Activated CD4-positive, alpha-beta T cell treated with anti-CD3 and anti-CD28 coated beads for 4 hours (primary cell): ENCODE measurements at regions not wholly inside any gene's neighbourhood (a gene's known extent, or its start where the extent isn't known, plus 50 kb on each side); places are given as distances from the start of the nearest gene placed in this dataset.
"Not testable (repeated sequence)": the region's sequence is repeated elsewhere in the genome, so short reads cannot be mapped to it uniquely, and the experiment has no call there.

ENCODE experiments used
- DNase-seq, 2 donors: peaks; one replicate each; pipeline ENCODE4 v3.0.0-alpha.2; 2020

DNA sequence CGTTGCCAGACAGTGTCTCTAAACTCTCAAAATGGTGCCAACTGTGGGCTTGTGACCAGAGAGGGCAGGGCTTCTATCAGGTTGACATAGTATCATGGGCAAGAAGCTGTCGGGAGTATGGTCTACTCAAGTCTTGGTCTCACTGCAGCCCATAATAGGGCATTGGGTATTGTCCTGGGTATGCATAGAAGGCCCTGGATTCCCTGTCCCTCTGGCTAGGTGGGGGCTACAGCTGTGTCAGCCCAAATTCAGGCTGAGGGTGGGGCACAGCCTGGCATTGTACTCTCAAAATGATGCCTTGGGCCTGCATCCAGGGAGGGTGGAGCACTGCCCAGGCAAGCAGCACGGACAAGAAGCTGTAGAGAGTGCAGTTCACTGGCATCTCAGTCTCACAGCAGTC, 408.8 kb upstream of the MAN1A1 start:
- no peak for DNase-seq

DNA sequence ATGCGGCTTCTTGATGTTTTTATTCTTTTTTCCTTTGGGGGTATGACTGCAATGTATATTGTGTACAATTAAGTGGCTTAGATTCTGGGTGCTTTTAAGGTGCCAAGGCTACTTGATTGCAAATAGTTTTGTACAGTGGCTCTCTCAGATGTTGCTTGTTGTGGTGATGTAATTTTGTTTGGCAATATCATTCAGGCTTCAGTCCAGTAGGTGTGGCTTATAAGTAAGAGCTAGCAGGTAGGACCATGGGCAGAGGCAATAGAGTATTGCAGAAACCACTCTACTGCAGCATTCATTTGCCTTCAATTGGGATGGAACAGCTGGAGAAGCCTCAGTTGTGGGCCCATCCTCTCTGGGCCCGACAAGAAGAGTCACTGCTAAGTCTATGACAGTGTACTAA, 407.9 kb upstream of the MAN1A1 start:
- DNase-seq = no peak

DNA sequence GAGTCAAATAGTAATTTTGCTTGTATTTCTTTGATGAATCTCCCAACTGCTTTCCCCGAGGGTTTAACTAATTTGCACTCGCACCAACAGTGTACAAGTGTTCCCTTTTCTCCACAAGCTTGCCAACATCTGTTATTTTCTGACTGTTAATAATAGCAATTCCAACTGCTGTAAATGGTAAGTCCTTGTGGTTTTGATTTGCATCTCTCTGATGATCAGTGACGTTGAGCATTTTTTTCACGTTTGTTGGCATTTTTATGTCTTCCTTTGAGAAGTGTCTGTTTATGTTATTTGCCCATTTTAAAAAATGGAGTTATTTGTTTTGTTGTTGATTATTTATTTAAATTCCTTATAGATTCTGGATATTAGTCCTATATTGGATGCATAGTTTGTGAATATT, 399.8 kb upstream of the MAN1A1 start:
- no peak for DNase-seq

DNA sequence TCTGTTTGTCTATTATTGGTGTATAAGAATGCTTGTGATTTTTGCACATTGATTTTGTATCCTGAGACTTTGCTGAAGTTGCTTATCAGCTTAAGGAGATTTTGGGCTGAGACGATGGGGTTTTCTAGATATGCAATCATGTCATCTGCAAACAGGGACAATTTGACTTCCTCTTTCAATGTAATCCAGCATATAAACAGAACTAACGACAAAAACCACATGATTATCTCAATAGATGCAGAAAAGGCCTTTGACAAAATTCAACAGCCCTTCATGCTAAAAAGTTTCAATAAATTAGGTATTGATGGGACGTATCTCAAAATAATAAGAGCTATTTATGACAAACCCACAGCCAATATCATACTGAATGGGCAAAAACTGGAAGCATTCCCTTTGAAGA, 399.0 kb upstream of the MAN1A1 start:
- DNase-seq = not testable (repeated sequence)

DNA sequence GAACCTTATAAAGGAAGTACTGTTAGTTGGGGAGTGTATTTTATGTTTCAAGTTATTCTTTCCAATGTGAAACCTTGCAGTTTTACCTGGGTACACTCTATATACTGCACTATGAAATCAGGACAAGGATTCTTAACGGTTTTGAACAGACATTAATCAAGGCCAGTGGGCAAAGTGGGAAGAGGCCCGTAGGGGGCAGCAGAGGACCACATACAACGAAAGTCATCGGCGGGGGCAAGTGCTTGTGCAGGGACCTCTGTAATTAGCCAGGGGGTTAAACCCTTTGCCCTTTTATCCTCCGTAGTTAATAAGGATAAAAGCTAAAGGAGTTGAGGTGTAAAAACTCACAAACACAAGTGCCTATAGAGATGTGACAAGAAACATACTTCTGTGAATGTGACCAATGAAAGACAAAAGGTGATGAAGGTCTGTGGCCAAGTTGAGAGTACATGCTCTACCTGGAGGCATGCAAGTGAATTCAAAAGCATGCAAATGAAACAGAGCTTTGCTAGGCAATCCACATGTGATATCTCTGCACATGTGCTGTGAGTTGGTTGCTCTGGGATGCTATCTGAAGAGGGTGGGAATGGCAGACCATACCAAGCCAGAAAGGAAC, 392.7 kb upstream of the MAN1A1 start:
- DNase-seq = peak; percentile 11 to 38

DNA sequence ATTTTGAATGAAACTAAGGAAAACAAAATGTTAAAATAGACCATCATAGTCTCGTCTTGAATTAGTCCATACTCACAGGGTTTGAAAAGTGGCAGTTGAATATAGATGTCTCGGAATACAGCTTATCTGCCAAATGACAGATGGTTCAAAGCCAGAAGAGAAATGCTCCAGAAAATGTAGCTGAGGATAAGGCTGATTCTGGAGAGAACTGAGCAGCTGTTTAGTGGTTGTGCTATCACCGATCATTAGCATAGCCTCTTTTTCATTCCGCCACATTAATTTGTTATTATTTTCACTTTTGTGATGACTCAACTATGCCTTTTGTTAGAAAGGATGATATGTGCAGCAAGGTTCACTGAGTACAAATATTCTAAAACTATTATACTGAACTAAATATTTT, 390.2 kb upstream of the MAN1A1 start:
- DNase-seq = no peak

DNA sequence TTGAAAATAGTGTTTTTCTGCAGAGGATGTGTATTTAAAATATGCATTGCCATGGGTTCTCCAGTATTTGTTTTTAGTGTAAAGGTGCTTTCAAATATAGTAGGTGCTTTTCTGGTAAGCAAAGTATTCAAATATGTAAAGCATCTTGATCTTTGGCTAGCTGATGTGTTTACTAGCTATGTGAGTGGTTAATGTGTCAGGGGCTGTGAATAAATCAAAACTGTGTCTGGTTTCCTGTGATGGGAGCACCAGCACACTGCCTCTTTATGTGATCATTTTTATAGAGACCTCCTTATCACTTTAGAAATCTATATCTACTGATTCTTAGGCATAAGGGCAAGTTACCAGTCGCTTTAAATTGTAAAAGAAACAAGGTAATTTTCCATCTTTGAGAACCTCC, 388.9 kb upstream of the MAN1A1 start:
- no peak for DNase-seq

DNA sequence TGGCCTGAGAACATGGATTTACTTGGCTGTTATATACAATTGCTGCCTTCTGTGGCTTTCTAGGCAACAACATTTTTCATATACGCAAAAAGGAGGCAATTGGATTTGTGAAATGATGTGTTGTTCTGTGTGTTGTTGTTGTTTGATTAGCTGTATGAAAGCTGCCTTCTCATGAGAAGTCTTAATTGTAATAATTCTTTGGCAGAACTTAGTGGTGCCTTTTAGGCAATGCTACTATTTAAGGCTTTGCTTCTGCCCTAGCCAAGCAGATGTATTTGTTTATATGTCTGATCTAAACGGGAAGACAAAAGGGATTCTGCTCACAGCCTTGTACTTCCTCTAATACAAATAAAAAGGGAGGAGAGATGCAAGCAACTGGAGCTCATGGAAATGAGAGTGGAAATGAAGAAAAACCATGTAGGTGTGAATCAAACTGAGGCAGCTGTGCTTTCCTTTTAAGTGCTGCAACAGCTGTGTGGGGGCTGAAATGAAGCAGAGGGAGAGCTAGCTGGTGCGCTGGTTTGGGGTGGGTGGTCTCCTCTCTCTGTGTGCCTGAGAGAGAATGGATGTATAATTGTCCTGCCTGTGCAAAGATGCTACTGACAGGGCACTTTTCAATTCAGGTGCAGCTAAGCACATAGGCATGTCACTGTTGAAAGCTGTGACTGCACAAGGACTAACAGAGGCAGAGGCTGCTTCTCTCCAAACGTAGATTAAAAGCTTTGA, 386.9 kb upstream of the MAN1A1 start:
- no peak for DNase-seq

DNA sequence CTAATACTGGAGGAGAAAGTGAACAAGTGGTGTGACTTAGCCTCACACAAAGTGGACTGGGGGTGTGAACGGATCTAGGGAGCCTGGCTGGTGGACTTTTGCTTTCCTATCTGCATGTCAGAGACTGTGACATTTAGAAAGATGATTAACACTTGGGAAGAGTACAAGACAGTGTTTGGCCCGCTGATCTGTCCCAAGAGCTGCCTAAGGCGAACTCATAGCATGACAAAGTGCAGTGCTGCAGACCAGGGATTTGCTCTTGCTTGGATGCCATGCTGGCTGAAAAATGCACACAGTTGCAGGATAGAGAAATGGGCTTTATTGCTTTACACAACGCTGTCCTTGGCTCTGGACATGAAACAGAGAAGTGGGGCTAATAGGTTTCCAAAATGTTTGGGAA, 386.0 kb upstream of the MAN1A1 start:
- DNase-seq = no peak

DNA sequence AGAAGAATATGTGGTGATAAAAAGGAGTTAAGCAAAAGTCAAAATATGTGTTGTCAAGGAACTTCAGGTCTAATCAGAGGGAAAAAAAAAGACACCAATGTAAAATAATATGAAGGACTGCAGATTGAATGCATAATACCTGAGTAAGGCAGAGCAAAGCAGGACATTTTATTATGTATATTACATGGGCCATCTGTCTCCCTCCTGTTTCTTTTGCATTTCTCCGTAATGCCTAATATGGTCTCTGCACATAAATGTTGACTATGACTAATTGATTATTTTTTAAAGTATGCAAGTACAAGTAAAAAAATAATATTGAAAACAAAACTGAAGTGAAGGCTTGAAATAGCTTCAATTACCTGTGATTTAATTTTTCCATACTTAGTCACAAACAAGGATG, 384.7 kb upstream of the MAN1A1 start:
- DNase-seq = no peak

DNA sequence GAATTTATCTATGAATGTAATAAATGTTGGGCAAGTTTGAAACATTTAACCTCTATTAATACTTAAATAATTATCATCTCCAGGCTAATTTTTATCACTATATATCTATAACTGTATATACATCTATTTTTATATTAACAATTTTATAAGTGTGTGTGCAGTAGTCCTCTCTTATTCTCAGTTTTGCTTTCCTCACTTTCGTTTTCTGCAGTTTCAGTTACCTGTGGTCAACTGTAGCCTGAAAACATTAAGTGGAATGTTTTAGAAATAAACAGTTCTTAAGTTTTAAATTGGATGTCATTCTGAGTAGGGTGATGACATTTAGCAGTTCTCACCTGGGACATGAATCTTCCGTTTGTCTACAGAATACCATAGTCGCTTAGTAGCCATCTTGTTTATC, 379.4 kb upstream of the MAN1A1 start:
- no peak for DNase-seq

DNA sequence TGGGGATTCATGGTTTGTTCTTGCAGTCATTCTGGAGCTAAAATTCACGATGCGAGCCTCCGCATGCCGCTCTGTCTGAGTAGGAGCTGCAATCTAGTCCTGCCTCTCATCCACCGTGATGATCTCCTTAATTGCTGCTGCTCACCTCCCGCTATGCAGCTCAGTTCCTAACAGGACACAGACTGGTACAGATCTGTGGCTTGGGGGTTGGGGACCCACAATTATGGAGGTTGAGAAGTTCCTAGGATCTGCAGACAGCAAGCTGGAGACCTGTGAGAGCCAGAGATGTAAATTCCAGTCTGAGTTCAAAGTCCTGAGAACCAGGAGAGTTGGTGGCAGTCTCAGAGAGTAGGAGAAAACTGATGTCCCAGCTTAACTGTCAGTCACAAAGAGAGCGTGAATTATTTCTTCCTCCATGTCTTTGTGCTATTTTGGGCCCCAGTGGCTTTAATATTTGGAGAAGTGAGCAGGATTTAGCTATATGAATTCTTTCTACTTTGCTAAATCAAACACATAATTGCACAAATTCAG, 378.7 kb upstream of the MAN1A1 start:
- DNase-seq = no peak

DNA sequence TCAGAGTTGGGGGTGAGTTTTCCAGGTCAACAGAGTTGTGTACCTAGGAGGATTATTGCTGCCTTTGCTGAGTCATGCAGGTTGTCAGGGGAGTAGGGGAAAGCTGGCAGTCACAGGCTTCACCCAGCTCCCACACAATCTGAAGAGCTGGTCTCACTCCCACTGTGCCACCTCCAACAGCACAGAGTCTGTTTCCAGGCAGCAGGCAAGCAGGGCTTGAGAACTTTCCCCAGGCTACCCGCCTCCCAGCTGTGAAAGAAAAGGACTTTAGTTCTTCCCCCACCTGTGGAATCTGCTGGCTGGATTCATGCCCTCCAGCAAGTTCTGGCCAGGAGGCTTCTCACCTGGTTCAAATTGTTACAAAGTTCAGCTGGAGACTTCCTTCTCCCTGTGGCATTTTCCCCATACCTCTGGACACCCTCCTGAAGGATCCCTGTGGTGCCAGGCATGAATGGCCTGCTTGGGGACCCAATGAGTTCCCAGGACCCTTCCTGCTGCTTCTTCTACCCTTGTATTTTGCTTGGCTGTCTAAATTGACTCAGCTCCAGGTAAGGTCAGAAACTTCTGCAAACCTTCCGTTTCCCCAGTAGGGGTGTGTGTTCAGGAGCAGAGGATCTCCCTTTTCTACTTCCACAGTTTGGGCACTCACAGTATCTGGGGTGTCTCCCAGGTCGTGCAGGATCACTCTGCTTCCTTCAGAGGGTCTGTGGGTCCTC, 378.1 kb upstream of the MAN1A1 start:
- DNase-seq = no peak

DNA sequence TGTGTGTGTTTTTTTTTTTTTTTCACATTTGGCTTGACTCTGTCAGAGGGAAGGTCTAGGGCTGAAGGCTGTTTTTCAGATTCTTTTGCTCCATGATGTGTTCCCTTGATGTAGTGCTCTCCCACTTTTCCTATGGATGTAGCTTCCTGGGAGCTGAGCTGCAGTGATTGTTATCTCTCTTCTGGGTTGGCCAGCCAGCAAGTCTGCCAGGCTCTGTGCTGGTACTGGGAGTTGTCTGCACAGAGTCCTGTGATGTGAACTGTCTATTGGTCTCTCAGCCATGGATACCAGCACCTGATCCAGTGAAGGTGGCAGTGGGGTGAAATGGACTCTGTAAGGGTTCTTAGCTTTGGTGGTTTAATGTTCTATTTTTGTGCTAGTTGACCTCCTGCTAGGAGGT, 377.4 kb upstream of the MAN1A1 start:
- DNase-seq = not testable (repeated sequence)

DNA sequence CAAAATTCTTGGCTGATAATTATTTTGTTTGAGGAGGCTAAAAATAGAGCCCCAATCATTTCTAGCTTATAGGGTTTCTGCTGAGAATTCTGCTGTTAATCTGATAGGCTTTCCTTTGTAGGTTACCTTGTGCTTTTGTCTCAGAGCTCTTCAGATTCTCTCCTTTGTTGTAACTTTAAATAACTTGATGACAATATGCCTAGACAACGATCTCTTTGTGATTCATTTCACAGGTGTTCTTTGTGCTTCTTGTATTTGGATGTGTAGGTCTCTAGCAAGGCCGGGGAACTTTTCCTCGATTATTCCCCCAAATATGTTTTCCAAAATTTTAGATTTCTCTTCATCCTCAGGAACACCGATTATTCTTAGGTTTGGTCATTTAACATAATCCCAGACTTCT, 376.5 kb upstream of the MAN1A1 start:
- DNase-seq = no peak

DNA sequence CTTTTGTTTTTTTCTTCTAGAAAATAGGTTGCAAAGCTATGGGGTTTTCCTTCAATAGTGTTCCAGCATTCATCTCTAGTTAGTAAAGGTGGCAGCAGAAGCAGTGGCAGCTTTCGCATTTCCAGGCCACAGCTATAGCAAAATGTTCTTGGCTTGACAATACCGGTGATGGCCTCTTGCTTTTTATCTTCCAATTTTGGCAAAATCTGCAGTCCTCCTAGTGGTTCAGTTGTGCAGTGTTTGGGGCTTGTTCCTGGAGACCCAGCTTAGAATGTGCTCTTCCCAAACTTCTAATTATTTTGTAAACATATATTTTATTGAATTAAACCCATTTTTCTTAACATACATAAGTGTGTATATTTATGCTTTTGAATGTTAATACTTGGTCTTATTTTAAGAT, 370.6 kb upstream of the MAN1A1 start:
- no peak for DNase-seq

DNA sequence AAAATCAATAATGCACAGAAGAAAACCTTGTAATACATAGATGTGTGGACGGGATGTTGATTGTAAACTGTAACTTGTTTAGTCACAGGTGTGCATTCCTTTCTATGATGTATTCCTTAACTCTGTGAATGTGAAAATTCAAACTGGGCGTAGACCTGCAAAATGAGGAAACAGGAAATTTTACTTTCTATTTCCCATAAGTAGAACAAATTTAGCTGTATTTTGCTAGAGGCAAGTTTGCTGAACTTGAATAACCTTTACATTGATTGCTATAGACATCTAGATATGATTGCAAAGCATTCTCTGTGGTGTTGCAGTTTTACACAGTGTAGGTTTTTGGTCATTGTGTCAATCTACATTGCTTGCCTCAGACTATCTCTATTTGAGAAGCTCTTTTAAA, 368.4 kb upstream of the MAN1A1 start:
- DNase-seq = no peak

DNA sequence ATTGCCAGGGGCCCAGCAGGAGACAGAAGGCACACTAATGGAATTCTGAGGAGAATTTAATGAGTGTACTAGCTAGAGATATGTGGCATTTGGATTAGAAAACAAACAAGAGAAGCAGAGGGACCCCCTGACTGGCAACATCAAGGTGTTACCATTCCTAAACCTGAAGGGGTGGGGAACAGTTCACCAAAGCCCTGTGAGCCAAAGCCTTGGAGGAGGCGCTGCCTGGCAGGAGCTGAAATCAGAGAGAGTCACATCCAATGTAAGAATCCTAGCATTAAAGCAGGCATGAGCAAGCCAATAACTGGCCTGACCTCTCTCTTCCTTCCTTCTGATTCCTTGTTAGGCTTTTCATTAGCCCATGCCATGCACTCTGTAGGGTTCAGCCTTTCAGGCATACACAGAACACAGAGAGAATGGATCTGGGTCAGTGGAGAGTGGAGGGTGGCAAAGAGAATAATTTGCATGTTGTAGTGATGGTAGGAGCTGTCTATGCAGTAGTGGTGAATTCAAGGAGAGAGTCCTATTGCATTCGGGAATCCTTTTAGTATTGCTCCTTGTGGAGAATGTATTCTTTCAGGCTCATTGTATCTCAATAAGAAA, 367.2 kb upstream of the MAN1A1 start:
- no peak for DNase-seq

DNA sequence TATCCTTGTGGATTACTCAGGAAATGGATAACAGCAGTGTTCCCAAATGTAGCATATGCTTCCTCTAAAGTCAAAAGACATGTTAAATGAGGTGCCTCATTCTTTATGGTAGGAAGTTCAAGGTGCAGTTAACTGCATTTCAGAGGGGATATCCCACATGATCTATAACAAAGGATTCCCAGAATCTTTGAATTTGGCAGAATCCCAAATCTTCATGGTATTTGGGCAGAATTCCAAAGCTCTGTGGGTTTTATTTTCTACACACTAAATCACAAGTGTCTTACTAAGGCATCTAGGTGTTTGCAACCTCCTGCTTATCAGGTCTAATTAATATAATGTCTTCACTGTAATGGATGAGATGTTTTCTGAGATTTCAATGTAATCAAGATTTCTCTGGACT, 364.3 kb upstream of the MAN1A1 start:
- no peak for DNase-seq

DNA sequence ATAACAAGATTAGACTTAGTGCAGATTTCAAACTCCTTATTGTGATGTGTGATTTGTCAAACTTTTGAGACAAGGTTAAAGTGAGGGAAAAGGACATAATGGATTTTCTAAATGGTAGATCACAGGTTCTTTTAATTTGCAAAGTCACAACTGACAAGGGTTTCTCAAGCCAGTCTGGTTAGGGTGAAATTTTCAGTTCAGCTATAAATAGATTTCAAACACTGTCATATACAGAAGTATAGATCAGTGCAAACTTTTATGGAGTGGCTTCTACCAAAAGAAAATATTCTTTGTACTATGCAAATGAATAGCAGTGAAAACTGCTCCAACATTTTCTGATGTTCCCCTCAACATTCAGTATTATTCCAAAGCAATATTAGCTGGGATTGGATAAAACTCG, 337.1 kb upstream of the MAN1A1 start:
- no peak for DNase-seq

DNA sequence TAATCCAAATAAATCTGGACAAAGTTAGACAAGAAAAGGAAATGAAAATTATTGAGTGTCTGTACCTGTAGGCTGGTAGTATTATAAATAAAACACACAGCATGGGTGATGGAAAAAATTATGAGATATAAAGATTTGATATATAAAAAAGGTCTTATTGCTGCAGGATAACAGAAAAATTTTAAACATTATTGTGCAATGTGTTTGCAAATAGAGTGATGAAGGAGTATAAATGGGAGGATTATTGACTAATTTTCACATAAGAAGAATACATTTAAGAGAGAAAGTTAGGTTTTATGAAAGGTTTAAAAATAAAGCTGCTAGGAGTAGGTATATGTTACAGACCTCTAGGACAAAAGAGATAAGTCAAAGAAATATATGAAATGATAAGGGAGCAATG, 336.7 kb upstream of the MAN1A1 start:
- DNase-seq = no peak

DNA sequence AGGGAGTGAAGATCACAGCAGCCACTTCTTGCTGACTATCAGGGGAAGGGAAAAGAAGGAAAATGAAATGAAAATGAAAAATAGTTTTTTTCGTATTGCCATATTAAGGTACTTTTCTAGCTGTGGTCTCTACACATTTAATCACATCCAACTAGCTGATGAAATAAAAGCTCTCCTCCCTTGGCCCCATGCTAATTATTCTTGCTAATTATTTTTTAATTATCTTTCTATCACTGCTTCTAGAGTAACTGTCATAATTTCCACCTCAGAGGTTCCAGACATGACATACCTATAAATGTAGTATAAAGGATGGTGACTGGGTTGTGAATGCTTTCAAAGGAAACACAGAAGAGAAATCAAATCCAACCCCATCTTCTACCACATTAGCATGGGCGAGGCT, 334.1 kb upstream of the MAN1A1 start:
- no peak for DNase-seq

DNA sequence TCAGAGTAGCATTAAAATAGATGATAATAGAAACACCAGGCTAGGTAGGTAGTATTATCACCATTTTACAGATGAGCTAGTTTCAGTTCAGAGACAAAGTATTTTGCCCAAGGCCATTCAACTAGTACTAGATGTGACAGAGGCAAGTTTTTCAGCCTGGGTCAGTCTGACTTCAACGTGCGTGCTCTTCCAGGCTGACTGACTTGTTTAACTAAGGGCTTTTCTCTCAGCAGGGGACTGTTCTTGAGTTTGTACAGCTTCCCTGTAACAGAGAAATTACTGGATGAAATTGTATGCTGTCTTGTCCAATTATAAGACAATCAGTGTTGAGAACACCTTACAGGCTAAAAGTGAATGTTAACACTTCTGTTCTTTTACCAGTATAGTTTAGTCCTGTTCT, 333.5 kb upstream of the MAN1A1 start:
- no peak for DNase-seq

DNA sequence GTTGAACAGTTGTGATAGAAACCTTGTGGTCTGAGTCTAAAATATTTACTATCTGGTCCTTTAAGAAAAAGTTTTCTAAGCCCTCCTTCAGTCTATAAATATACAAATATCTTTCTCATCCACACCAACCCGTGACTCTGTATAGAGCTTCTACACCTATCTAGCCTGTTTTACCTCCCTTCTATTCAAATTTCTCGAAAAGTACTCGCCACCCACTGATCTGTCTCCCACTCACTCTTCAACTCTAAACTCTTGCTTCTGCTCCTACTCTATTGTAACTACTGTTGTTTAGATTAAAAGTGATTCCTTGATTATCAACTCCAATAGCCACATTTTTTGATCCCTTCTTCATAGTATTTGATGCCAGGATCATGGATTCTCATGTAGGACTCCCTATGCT, 329.4 kb upstream of the MAN1A1 start:
- DNase-seq = no peak
